ENCODE measurements at regions not wholly inside any gene's neighbourhood (a gene's known extent, or its start where the extent isn't known, plus 50 kb on each side); places are given as distances from the start of the nearest gene placed in this dataset.
"Not testable (repeated sequence)": the region's sequence is repeated elsewhere in the genome, so short reads cannot be mapped to it uniquely, and the experiment has no call there.

DNA sequence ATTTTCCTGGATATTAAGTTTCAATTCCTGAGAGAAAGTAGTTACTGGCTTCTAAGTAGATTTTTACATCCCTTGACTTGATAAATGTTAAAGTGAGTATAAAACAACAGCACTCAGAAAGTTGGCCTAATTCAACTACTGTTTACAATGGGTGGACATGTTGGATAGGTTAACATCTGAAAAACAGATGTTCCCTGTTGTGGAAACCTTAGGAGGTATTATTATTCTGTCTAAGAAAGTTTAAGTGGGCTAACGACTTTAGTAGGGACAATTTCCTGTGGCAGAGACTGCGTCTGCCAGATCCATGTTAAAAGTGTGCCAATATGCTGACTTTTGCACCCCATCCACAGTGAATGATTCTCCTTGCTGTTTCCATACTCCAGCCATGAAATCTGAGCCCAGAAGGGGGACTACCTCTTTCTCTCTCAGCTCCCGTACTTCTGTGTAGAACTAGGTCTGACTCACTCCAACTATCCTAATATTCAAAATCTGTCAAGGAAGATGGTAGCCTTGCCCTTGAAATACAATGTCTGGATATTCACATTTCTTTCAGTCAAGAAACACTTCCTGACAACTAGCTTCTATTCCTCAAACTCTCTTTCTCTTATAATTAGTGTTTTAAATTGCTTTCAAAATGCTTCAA is 327.5 kb upstream of the HNRNPA3 start:
- no peak for DNase-seq

DNA sequence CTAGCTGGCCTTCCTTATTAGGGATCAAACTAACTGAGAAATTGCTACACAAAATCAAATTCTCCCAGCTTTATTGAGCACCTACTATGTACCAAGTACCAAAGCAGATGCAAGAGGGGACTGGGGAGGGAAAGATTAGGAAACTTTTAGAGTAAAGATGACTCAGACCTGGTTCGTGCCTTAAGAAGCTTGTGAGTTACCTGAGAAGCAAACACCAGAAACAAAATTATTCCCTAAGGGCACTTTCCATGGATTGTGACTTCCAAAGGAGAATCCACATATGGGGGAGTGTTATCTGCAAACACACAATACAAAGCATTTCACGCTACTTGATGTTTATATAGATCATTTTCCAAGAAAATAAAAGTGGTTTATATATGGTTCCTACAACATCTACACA is 326.9 kb upstream of the HNRNPA3 start:
- no peak for DNase-seq

DNA sequence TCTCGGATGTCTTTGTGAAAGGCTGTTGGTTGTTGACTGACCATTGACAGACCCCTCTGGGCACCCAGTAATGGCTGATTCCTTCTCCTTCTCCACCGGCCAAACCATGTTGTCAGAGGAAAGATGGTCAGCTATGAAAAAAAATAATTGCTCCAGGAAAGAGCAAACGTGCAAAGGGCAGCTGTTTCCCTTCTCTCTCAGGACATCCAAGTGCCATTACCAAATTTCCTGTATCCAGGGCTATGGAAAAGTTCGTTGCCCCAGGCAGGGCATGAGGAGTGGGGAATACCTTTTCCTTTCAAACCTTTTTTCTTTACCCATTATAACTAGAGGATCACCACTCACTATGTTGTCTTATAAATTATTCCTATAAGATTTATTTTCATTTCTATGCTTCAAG is 321.5 kb upstream of the HNRNPA3 start:
- no peak for DNase-seq

DNA sequence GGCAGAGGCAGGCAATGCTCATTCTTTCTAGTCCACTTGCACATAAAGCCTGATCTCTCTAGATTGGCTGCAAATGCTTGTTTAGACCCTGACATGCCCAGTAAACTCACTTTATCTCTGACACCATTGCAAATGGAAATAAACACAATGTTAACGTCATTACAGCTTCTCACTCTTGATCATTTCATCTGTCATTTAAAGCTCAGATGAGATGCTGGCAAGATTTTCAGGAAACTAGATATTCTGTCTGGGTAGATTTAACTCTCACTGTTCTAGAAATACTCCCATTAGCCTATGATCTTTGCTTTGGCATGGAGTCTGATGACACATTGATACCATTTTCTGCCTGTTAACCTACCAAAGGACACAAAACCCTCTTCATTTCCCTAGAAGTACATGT is 320.7 kb upstream of the HNRNPA3 start:
- no peak for DNase-seq

DNA sequence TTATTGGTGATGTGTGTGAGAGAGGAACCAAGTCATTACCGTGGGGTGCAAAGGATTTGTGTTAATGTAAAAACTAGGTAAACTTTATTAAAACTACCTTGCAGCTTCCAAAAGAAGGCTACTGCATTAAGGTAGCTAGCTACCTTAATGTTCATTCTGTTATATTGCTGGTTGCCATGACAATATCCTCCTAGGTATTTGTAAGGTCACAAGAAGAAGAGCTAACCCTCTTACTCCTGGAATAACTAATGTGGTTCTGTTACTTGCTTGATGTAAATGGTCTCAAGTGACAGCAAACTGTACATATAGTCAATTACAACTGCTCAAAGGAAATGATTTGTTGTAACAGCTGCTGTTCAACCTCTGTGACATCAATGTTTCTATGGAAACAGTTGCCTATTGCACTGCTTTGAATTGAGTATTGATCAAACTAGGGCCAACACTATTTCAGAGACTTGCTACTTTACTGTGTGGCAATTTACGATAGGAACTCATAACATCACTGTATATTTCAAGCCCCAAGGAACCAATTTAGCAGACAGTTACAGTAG is 319.8 kb upstream of the HNRNPA3 start:
- no peak for DNase-seq

DNA sequence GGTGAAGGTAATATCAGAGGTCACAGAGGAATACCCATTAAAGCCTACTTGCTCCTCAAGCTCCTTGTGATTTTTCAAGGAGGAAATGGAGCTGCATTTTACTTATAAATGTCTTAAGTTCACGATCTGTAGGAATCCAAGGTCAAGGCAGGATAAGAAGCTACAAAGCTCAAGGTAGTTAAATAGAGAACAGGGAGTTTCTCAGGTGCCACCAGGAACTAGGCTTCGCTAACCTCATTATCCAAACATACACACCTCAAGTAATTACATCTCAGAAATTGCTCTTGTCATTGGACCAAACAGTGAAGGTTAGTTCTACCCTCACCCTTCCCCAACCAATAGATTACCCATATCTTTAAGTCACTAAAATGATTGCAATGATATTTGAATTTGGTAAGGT is 317.4 kb upstream of the HNRNPA3 start:
- DNase-seq, result no peak

DNA sequence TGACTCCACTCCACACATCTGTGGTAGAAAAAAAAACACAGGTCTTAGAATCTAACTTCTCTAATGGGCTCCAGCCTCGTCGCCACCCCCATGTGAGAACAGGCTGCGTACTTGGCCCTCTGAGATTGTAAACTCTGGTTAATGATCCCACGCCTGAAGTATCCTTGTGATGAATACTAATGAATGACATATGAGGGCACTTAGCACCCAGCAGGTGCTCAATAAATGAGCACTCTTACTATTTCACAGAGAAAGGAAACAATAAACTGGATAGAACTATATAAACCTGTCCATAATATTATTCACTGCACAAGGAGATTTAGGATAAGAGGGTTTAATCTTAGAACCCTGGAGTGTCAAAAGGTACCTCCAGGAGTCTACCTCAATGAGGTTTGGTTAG is 310.1 kb upstream of the HNRNPA3 start:
- DNase-seq, result no peak

DNA sequence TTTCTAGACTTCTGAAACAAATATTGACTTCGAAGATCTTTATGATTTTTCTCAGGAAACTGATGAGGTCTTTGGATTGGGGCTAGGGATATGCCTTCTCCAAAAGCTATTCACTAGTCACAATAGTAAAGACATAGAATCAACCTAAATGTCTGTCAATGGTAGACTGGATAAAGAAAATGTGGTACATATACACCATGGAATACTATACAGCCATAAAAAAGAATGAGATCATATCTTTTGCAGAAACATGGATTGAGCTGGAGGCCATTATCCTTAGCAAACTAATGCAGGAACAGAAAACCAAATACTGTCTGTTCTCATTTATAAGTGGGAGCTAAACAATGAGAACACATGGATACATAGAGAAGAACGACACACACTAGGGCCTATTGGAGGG is 308.5 kb upstream of the HNRNPA3 start:
- DNase-seq, result not testable (repeated sequence)

DNA sequence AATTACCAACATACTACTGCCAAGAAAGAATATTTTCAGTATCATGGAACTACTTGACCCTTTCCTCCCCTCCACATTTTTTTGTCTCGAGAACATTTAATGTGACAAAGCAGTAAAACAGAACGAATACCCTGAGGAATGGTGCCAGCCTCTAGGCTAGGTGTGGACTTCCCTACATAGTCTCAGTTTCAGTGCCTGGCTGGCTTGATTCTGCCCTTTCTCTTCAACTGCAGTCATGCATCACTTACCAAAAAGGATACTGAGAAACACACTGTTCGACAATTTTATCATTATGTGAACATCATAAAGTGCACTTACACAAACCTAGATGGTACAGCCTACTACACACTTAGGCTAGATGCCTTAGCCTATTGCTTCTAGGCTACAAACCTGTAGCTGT is 305.3 kb upstream of the HNRNPA3 start:
- DNase-seq, result no peak

DNA sequence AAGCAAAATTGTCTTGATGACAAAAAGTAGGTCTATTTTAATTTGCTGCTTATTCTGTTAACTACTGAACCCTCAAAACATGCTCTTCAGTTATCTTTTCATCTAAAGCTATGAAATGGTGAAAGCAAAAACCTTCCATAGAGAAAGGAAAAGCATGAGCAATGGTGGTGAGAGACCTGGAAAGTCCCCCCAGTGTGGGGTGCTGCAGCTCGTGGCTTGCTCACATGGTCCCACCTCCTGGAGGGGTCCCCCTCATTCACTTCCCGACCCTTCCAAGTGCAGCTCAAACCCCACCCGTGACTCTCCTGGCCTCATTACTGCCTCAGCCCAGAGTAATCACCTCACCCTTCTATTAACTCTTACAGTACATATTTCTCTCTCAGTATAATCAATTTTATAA is 301.8 kb upstream of the HNRNPA3 start:
- no peak for DNase-seq

DNA sequence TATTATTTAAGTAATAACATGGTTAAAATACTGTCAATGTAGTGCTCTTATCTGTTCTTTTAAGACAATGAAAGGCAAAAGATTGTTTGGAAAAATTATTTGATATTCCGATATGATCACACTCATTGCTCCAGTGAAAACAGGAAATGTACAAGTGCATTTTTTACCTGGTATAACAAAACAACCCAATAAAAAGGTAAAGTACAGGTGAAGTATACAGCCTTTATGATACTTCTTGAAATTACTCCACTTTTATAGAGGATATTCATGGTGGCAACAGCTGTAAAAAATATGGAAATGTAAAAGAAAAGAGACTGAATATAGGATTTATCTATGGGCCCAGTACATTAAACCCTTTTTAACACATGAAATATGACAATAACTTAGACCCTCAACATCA is 298.6 kb upstream of the HNRNPA3 start:
- DNase-seq, result no peak

DNA sequence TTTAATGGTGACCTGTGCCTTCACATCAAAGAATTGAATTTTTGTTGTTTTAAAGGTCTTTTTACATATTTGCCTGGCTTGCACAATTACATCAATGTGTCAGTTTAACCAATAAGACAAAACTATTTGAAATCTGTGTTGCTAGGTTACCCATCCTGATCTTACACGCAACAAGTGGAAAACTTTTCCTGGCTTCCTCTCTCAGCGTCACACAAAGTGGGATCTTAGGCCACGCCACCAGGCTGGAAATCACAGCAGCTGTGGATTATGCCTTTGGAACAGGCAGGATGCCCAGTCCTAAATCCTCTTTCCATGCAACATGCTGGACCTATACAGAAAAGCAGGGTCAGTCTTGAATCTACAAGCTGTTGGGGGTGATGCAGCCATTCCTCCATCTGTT is 298.2 kb upstream of the HNRNPA3 start:
- DNase-seq, result no peak

DNA sequence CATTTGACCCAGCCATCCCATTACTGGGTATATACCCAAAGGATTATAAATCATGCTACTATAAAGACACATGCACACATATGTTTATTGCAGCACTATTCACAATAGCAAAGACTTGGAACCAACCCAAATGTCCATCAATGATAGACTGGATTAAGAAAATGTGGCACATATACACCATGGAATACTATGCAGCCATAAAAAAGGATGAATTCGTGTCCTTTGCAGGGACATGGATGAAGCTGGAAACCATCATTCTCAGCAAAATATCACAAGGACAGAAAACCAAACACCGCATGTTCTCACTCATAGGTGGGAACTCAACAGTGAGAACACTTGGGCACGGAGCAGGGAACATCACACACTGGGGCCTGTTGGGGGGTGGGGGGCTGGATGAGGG is 290.0 kb upstream of the HNRNPA3 start:
- DNase-seq, result not testable (repeated sequence)

DNA sequence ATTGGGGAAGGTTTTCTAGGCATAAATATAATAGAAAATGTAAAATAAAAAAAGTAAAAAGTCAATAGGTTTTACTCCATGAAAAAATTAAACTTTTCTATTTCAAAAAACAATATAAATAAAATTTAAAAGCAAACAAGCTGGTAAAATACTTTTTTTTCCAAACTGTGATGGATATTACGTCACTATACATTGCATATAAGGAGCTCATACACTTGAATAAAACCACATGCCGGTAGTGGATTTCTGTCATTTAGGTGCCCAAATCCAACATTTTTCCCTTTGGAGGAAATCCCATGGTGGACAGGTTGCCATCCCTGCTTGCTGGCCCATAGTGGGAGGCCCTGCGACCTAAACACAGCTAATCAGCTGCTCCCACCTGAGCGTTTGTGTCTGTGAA is 289.4 kb upstream of the HNRNPA3 start:
- DNase-seq, result no peak

DNA sequence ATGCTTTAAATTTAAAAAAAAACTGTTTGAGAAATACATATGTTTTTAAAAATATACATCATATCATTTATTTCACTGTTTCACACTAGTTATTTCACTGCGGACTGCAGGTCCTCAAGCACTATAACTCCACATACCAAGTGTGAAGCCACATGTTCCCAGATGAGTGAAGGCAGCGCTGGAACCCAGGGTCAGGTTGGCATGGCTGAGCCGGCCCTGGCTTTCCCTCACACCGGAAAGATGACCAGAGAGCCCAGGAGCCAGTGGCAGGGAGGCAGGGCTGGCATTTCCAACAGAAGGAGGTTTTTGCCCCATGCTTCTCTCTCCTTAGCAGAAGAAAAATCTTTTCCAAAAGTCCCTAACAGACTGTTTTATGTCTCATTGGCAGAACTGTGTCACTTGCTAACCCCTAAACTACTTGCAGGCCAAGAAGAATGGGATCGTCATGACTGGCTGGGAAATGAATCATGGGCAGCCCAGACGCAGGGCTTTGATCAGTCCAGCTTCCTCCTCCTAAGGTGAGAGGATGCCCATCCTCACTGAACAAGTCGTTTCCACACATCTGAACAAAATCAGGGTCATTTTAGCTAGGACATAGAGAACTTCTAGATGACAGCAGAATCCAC is 287.6 kb upstream of the HNRNPA3 start:
- no peak for DNase-seq

DNA sequence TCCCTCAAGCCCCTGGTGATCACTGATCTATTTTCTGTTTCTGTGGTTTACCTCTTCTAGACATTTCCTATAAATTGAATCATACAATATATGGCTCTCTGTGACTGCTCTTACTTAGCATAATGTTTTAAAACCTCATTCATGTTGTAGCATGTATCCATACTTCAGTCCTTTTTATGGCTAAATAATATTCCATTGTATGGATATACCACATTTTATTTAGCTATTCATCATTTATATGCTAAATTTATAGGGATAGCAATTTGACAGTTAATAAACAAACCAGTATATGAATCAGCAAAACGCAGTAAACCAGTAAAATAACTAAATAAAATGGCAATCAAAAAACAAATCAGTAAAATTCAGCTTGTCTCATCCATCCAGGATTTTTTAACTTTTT is 286.1 kb upstream of the HNRNPA3 start:
- DNase-seq, result no peak

DNA sequence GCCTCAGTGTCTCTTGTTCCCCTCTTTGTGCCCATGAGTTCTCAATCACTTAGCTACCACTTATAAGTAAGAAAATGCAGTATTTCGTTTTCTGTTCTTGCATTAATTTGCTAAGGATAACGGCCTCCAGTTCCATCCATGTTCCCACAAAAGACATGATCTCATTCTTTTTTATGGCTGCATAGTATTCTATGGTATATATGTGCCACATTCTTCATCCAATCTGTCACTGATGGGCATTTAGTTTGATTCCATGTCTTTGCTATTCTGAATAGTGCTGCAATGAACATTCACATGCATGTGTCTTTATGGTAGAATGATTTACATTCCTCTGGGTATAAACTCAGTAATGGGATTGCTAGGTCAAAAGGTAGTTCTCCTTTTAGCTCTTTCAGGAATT is 283.2 kb upstream of the HNRNPA3 start:
- DNase-seq, result not testable (repeated sequence)

DNA sequence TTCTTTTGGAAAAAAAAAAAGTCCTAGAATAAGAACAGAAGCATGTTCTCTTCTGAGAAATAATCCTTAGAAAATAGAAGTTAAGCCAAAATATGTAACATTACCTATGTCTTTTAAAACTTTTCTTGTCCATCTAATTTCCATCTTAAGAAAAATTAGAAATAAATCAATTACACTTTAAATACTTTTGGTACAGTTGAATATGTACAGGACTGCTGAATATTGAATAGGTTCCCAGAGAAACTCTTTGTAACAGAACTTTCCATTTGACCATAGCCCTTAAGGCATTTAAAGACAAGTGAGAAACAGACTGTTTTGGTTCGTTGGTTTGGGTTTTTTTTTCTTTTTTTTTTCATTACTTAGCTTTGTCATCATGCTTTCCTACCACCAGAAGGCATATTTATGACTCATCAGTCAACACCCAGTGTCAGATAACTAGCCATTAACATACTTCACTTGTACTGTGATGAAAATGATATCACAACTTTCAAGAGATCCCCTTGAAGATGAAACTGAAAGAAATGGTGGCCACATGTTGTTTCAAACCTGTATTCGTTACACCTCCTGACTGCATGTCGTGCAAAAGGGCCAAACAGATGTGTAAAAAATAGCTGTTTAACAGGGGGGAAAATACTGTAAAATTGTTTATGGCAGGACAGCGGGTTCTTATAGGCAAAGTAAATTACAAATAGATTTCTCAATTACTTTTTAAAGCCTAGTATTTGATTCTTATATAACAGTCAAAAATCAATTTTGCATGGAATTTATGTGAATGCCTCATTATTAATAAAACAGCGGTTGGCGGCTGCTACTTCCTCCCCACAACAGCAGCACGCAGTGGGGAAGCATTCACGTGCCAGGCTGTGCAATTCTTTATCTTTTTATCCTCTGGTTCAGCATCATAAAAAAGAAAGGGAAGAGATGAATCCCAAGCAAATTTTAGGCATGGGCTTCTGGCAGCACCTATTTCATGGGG is 280.7 kb upstream of the HNRNPA3 start:
- DNase-seq, result no peak

DNA sequence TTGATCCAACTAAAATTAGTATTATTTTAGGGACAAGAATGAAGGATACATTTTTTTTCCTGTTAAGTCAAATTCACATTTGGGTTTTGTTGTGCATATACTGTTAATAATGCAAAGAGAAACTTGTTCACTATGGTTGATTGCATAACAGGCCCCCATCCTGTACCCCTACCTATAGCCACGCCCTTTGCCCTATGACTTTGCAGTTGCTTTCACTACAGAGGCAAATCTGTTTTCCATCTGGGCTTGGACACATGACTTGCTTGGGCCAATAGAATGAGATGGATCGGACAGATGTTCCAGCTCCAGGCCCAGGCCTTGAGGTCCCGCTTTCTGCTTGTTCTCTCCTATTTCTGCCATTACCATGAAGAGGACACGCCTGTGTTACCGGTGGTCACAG is 278.5 kb upstream of the HNRNPA3 start:
- no peak for DNase-seq

DNA sequence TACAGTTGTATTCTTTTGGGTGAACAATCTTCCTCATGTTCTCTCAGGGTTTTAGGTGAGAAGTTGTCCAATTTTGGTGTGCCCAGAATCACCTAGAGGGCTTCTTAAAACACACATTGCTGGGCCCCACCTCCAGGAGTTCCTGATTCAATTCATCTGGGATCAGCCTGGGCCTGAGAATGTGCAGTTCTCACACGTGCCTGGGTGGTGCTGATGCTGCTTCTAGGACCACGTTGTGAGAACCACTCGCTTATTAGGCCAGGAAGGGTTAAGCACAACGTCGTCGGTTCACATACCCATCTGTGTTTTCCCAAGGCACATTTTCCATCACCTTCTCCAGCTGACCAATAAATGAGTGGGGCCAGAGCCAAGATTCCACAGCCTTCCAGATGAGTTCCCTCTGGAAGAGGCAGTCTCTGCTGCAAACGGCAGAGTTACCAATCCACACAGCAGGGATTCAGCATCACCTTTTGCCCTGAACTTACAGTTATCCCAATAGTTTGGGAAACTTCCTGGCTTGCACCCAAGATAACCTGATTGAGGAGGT is 277.7 kb upstream of the HNRNPA3 start:
- no peak for DNase-seq

DNA sequence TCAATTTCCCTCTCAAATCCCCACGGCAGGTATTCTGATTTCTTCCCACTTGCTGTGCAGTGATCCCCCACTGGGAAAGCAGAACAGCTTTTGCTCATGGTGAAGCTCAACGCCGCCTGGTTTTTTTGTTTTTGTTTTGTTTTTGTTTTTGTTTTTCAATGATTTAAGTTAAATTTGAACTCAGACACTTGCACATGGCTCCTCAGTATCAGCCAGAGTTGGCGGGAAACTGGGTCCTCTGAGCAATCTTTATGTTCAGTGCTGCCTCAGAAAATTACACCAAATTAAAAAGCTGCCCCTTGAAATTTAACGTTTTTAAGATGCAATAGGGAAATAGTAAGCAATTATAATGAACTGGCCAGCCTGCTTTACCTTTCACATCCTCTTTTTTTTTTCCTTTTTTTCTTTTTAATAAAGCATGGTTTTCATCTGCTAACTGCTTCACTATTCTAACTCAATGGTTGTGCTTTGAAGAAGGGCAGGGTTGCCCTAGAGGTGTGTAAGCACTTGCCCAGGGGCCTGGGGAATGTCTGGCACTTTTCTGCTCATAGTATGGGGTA is 277.0 kb upstream of the HNRNPA3 start:
- no peak for DNase-seq

DNA sequence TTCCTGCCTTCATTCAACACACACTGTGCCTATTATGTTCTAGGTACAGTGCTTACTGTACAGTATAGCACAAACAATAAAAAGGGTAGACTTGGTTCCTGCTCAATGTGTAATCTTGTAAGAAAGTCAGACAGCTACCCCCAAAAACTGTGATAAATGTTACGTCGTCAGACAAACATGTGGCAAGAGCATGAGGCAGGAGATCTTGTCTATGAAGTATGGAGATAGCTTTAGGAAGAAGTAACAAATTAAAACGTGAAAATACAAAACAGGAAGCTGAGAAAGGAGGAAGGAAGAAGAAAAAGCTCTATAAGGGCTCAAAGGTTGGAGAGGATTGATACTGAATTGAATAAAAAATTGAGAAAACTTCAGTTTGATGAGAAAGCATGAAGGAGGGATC is 276.2 kb upstream of the HNRNPA3 start:
- no peak for DNase-seq

DNA sequence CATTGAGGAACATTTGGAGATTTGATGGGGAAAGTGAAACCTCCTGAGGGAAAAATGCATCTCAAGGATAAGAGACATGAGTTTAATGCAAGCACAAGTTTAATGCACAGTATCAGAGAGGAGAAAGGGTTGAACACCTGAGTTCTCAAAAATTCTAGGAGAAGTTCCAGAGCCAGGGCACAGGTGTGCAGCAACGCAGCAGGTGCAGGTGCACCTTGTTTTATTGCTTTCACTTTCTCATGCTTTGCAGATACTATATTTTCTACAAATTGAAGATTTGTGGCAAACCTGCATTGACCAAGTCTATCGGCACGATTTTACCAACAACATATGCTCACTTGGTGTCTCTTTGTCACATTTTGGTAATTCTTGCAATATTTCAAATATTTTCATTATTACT is 267.6 kb upstream of the HNRNPA3 start:
- no peak for DNase-seq
